Mesenchymal stem cell (in vitro differentiated cells and primary cell): ENCODE measurements at regions not wholly inside any gene's neighbourhood (a gene's known extent, or its start where the extent isn't known, plus 50 kb on each side); places are given as distances from the start of the nearest gene placed in this dataset.

Experiments
- DNase-seq: peaks from one replicate; pipeline ENCODE4 v3.0.0-alpha.2; 2013
- H2AFZ ChIP-seq: one replicate; pipeline ENCODE4 v1.6.1; 2013; ENCODE audit warnings: low read depth, mild to moderate bottlenecking, control low read depth, inconsistent platforms, low read length, moderate library complexity
- H2AK5ac ChIP-seq: 2 replicates; pipeline ENCODE4 v1.6.1; 2013; ENCODE audit warnings: low read length, moderate library complexity, mild to moderate bottlenecking, inconsistent platforms; ENCODE audit not compliant: severe bottlenecking
- H2BK120ac ChIP-seq: one replicate; pipeline ENCODE4 v1.6.1; 2013; ENCODE audit warnings: low read depth, mild to moderate bottlenecking, inconsistent platforms, low read length, moderate library complexity
- H2BK12ac ChIP-seq, 2 experiments: one replicate each; pipeline ENCODE4 v1.6.1; 2013; ENCODE audit warnings: inconsistent platforms in 2 of 2, low read length in 2 of 2, mild to moderate bottlenecking in 2 of 2, moderate library complexity in 2 of 2, control low read depth in 1 of 2
- H2BK15ac ChIP-seq: one replicate; pipeline ENCODE4 v1.6.1; 2013; ENCODE audit warnings: mild to moderate bottlenecking, low read depth, inconsistent platforms; ENCODE audit not compliant: poor library complexity, severe bottlenecking
- H2BK5ac ChIP-seq: 2 replicates; pipeline ENCODE4 v1.6.1; 2013; ENCODE audit warnings: low read depth, mild to moderate bottlenecking, low read length, control low read depth, inconsistent platforms; ENCODE audit not compliant: poor library complexity, severe bottlenecking
- H3K14ac ChIP-seq, 2 experiments: one replicate each; pipeline ENCODE4 v1.6.1; 2013; ENCODE audit warnings: inconsistent platforms in 2 of 2, low read length in 2 of 2, control low read depth in 1 of 2, mild to moderate bottlenecking in 1 of 2, moderate library complexity in 1 of 2
- H3K18ac ChIP-seq, 2 experiments: one replicate each; pipeline ENCODE4 v1.6.1; 2013; ENCODE audit warnings: inconsistent platforms in 2 of 2, low read length in 2 of 2, control low read depth in 1 of 2, low read depth in 1 of 2, mild to moderate bottlenecking in 1 of 2
- H3K23ac ChIP-seq, 2 experiments: one replicate each; pipeline ENCODE4 v1.6.1; 2013; ENCODE audit warnings: inconsistent platforms in 2 of 2, low read length in 2 of 2, mild to moderate bottlenecking in 2 of 2, moderate library complexity in 2 of 2, control low read depth in 1 of 2
- H3K27ac ChIP-seq: 2 replicates; pipeline ENCODE4 v1.5.1; 2013; ENCODE audit warnings: mild to moderate bottlenecking, moderate library complexity, low read length, control low read depth, inconsistent platforms; ENCODE audit not compliant: poor library complexity, severe bottlenecking
- H3K27me3 ChIP-seq, 2 experiments: 2 replicates each; pipeline versions ENCODE4 v1.6.1 to v1.7.0; 2013; ENCODE audit warnings: low read length in 2 of 2, mild to moderate bottlenecking in 2 of 2, moderate library complexity in 2 of 2, control low read depth in 1 of 2, inconsistent platforms in 1 of 2; ENCODE audit not compliant: control insufficient read depth in 1 of 2, insufficient read depth in 1 of 2
- H3K36me3 ChIP-seq, 2 experiments: 2 replicates each; pipeline versions ENCODE4 v1.6.1 to v1.7.0; 2013; ENCODE audit warnings: low read length in 2 of 2, control low read depth in 1 of 2, inconsistent platforms in 1 of 2, low read depth in 1 of 2, mild to moderate bottlenecking in 1 of 2; ENCODE audit not compliant: insufficient read depth in 2 of 2, control insufficient read depth in 1 of 2
- H3K4ac ChIP-seq, 2 experiments: one replicate each; pipeline ENCODE4 v1.6.1; 2013; ENCODE audit warnings: inconsistent platforms in 2 of 2, low read length in 2 of 2, mild to moderate bottlenecking in 2 of 2, moderate library complexity in 2 of 2, control low read depth in 1 of 2, low read depth in 1 of 2
- H3K4me1 ChIP-seq: 2 replicates; pipeline ENCODE4 v1.6.1; 2013; ENCODE audit warnings: low read depth, low read length, control low read depth; ENCODE audit not compliant: control insufficient read depth, insufficient read depth
- H3K4me2 ChIP-seq: 2 replicates; pipeline ENCODE4 v1.6.1; 2013; ENCODE audit warnings: low read length, mild to moderate bottlenecking, inconsistent platforms; ENCODE audit not compliant: poor library complexity, severe bottlenecking
- H3K4me3 ChIP-seq, 2 experiments: 2 replicates each; pipeline versions ENCODE4 v1.5.1 to v1.7.0; 2013; ENCODE audit warnings: low read length in 2 of 2, mild to moderate bottlenecking in 2 of 2, control low read depth in 1 of 2, low read depth in 1 of 2; ENCODE audit not compliant: insufficient read depth in 1 of 2
- H3K79me1 ChIP-seq: replicated peaks from 2 replicates; pipeline ENCODE4 v1.6.1; 2013; ENCODE audit warnings: mild to moderate bottlenecking, control low read depth, low read length, inconsistent platforms; ENCODE audit not compliant: poor library complexity, severe bottlenecking
- H3K9ac ChIP-seq: 2 replicates; pipeline ENCODE4 v1.7.0; 2013; ENCODE audit warnings: mild to moderate bottlenecking, low read length, moderate library complexity
- H3K9me3 ChIP-seq: 2 replicates; pipeline ENCODE4 v1.7.0; 2013; ENCODE audit warnings: mild to moderate bottlenecking, low read length; ENCODE audit not compliant: control insufficient read depth
- H4K8ac ChIP-seq: one replicate; pipeline ENCODE4 v1.6.1; 2013; ENCODE audit warnings: inconsistent platforms, mild to moderate bottlenecking, low read length, moderate library complexity
- H4K91ac ChIP-seq: one replicate; pipeline ENCODE4 v1.6.1; 2013; ENCODE audit warnings: mild to moderate bottlenecking, low read length, inconsistent platforms
- WGBS: methylation state at CpG from one replicate; pipeline ENCODE4 v1.1.7; 2013; ENCODE audit warnings: mixed read lengths; 5-methylcytosine and 5-hydroxymethylcytosine counted together

- Histone ChIP-seq H3K4me3 (no peak overlapping the region), H2BK5ac (no peak overlapping the region), H3K27me3 (peaks cover 0 to 3% of the 10 kb centered on the region in 2 experiments), H3K4me1 (no peaks in the 10 kb centered on the region), H3K36me3 (no peaks in the 10 kb centered on the region), H3K9ac (no peak overlapping the region), H4K91ac (no peak overlapping the region), H2BK12ac (no peak overlapping the region), H2BK15ac (no peak overlapping the region), H3K9me3 (no peaks in the 10 kb centered on the region), H3K79me1 (no peaks in the 10 kb centered on the region), H4K8ac (no peak overlapping the region), H3K18ac (no peak overlapping the region), H2AFZ (no peak overlapping the region), H3K14ac (no peak overlapping the region), H3K23ac (no peak overlapping the region), H3K4me2 (no peak overlapping the region), H3K27ac (no peak overlapping the region), H3K4ac (no peak overlapping the region), H2BK120ac (no peak overlapping the region), H2AK5ac (no peak overlapping the region)
- 83% methylated on average over 17 of the region's 22 CpGs for WGBS
- no peak for DNase-seq
Observed at GRCh38 chr22:48660104-48660789, 1167.4 kb downstream of the BRD1 start.

- Histone ChIP-seq H3K27me3 (peaks cover 0 to 3% of the 10 kb centered on the region in 2 experiments), H3K18ac (no peak overlapping the region), H2BK15ac (no peak overlapping the region), H4K8ac (no peak overlapping the region), H2BK120ac (no peak overlapping the region), H3K4me3 (no peak overlapping the region), H3K9me3 (no peaks in the 10 kb centered on the region), H3K14ac (no peak overlapping the region), H3K27ac (no peak overlapping the region), H3K36me3 (no peaks in the 10 kb centered on the region), H3K79me1 (no peaks in the 10 kb centered on the region), H2AFZ (no peak overlapping the region), H4K91ac (no peak overlapping the region), H2AK5ac (no peak overlapping the region), H3K4me1 (no peaks in the 10 kb centered on the region), H3K4me2 (no peak overlapping the region), H2BK12ac (no peak overlapping the region), H3K23ac (no peak overlapping the region), H3K4ac (no peak overlapping the region), H3K9ac (no peak overlapping the region), H2BK5ac (no peak overlapping the region)
- no peak for DNase-seq
- 82% methylated on average over 6 of the region's 8 CpGs for WGBS
Observed at GRCh38 chr22:48659404-48659996, 1168.2 kb downstream of the BRD1 start.

- no peak overlapping the region for H3K14ac ChIP-seq
- H3K9ac ChIP-seq = no peak overlapping the region
- no peak overlapping the region for H2BK5ac ChIP-seq
- H3K9me3 ChIP-seq = no peaks in the 10 kb centered on the region
- no peak overlapping the region for H3K4ac ChIP-seq
- no peak overlapping the region for H3K4me3 ChIP-seq
- H2BK120ac ChIP-seq = no peak overlapping the region
- no peak overlapping the region for H3K23ac ChIP-seq
- H2AFZ ChIP-seq = no peak overlapping the region
- H4K91ac ChIP-seq = no peak overlapping the region
- no peak overlapping the region for H4K8ac ChIP-seq
- H3K27ac ChIP-seq = no peak overlapping the region
- H3K27me3 ChIP-seq = peaks cover 0 to 3% of the 10 kb centered on the region in 2 experiments
- no peak for DNase-seq
- WGBS = 93% methylated on average over 18 of the region's 18 CpGs
- H3K4me2 ChIP-seq = no peak overlapping the region
- H3K36me3 ChIP-seq = no peaks in the 10 kb centered on the region
- no peak overlapping the region for H3K18ac ChIP-seq
- no peak overlapping the region for H2AK5ac ChIP-seq
- no peaks in the 10 kb centered on the region for H3K4me1 ChIP-seq
- no peak overlapping the region for H2BK15ac ChIP-seq
- H3K79me1 ChIP-seq = no peaks in the 10 kb centered on the region
- no peak overlapping the region for H2BK12ac ChIP-seq
Observed at GRCh38 chr22:48658871-48659270, 1168.8 kb downstream of the BRD1 start.

- no peak overlapping the region for H3K23ac ChIP-seq
- no peak overlapping the region for H4K91ac ChIP-seq
- WGBS = 94% methylated on average over 15 of the region's 15 CpGs
- no peak overlapping the region for H3K14ac ChIP-seq
- no peak overlapping the region for H2AFZ ChIP-seq
- H3K18ac ChIP-seq = no peak overlapping the region
- no peak overlapping the region for H3K4me2 ChIP-seq
- H3K36me3 ChIP-seq = no peaks in the 10 kb centered on the region
- no peaks in the 10 kb centered on the region for H3K79me1 ChIP-seq
- no peak overlapping the region for H2BK5ac ChIP-seq
- H2BK12ac ChIP-seq = no peak overlapping the region
- H3K4me1 ChIP-seq = no peaks in the 10 kb centered on the region
- H4K8ac ChIP-seq = no peak overlapping the region
- H3K27me3 ChIP-seq = peaks cover 0 to 3% of the 10 kb centered on the region in 2 experiments
- H3K27ac ChIP-seq = no peak overlapping the region
- no peak overlapping the region for H3K4ac ChIP-seq
- no peak overlapping the region for H3K9ac ChIP-seq
- no peaks in the 10 kb centered on the region for H3K9me3 ChIP-seq
- DNase-seq = no peak
- H2BK120ac ChIP-seq = no peak overlapping the region
- H2BK15ac ChIP-seq = no peak overlapping the region
- H3K4me3 ChIP-seq = no peak overlapping the region
- no peak overlapping the region for H2AK5ac ChIP-seq
Observed at GRCh38 chr22:48658246-48658645, 1169.4 kb downstream of the BRD1 start.
